ENCODE measurements at regions not wholly inside any gene's neighbourhood (a gene's known extent, or its start where the extent isn't known, plus 50 kb on each side); places are given as distances from the start of the nearest gene placed in this dataset.

DNA sequence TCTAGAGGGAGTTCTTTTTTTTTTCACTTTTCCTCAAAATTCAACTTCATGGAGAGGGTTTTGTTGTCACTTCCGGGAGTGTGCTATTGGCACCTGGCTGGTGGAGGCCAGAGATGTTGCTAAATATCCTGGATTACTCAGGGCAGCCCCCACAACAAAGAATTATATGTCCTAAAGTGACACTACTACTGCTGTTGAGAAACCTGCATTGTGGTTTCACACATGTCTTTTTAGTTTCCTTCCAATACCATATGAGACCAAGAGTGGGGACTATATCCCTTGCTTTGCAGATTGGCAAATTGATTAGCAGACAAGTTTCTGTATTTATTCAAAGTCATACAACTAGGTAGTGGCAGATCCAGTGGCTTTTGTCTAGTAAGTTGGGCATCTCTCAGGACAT lies 826.8 kb downstream of the TRIB2 start:
- DNase-seq: no peak

DNA sequence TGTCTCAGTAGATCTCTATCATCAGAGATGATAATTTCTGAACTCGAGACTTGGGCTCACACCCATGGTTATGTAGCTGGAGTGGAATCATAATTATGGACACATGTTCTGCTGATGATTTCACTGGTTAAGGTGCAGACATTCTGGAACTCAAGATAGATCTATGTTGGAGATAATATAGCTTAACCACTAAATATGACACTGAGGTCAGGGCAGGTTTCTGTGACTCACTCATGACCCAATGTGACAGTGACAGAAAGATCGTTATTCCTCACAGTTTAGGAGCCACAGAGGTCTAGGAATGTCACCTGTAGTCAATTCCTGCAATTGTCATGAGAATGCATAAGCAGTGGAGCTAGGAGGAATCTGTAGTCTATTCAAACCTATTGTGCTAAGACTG lies 828.6 kb downstream of the TRIB2 start:
- DNase-seq: no peak

DNA sequence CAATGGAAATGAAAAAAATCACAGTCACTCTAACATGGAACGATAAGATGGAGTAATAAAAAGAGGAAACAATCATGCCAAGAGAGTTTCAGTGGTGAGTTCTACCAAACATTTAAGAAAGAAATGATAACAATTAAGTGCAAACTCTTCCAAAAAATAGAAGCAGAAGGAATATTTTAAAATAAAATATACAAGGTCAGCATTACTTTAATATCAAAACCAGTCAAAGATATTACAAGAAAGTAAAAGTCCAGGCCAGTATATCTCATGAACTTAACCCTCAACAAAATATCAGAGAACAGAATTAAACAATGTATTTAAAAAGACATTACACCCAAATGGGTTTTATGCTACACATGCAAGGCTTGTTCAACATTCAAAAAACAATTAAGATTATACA lies 829.4 kb downstream of the TRIB2 start:
- DNase-seq: no peak

DNA sequence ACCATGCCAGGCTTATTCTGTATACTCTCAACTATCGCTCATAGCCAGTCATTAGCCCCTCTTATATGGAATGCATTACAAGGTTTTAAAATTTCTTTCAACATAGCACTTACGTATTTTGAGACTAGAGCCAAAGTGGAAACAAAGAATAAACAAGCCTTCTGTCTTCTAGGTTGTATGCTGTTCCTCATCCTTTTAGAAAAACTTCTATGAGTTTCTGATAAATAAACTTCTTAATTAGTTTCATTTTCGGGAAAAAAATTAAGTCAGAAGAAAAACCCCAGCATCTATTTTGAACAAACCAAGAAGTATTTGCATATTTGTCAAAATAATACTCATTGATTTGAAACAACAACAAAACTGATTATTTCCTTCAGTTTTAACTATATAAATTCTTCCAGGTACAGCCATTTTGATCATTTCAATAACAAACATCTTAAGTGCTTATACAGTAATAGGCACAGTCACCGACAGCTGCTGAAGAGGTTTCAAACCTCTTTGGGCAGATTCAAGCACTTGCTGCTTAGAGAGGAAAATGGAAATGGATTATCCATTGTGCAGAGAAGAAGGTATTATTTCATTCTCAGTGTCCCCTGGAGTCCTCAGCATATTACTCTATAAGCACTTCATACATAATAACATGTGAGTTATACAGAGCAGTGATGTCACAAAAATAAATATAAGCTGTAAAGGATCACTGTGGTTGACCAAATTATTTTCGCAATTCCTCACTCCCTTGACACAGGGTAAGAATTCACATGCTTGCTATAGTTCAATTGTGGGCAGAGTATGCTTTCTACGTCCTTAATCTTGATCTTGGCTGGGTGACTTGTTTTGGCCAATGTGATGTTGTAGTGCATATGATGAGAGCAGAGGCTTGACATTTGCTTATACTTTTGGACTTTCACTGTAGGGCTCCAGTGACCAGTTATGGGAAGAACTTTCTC lies 833.8 kb downstream of the TRIB2 start:
- DNase-seq: no peak

DNA sequence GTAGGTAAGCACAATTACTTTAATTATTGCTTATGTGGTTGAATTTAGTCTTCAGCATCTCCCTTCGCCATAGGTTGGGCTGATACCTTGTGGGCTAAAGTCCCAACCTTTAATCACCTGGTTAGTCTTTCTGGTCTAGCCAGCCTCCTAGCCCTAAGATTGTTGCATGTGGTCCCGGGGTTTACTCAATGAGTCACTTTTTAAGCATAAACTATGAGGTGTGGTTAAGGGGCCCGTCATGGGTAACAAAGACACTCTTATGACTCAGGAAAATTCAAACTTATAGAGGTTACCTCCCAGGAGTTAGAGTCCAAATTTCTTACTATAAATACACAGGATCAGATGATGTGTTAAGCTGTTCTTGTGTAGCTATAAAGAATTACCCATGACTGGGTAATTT lies 841.6 kb downstream of the TRIB2 start:
- DNase-seq: no peak

DNA sequence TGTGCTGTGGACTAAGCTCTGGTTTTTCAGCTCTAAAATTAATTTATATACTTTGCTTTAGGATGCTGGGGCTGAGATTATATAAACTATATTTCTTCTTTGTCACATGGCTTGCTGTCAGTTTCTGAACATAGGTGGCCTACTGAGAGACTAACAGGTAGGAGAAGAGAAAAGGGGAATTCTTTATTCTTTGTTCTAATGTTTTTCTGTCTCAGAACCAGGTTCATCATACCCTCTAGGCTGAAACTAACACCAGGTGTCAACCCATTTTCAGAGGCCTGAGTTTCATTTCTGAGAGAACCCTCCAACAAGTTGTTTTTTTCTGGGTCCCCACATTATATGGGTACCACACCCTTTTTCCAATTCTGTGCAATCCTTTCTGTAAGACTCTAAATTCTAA lies 843.6 kb downstream of the TRIB2 start:
- DNase-seq: no peak

DNA sequence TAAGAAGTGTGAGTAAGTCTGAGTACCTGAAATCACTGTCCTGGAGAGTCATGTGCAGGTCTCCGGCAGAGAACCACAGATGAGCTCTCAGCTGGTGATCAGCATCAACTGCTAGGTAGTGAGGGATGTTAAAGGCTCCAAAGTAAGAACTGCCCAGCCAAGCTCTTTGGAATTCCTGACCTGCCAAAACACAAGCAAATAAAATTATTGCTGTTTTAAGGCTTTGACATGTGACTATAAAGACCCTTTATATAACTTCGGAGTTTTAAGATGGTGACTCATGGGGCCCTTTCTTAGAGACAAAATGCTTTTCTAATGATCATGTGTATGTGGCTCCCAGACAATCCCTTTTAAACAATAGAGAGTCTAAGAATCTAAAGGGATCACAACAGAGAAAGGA lies 855.7 kb downstream of the TRIB2 start:
- no peak for DNase-seq

DNA sequence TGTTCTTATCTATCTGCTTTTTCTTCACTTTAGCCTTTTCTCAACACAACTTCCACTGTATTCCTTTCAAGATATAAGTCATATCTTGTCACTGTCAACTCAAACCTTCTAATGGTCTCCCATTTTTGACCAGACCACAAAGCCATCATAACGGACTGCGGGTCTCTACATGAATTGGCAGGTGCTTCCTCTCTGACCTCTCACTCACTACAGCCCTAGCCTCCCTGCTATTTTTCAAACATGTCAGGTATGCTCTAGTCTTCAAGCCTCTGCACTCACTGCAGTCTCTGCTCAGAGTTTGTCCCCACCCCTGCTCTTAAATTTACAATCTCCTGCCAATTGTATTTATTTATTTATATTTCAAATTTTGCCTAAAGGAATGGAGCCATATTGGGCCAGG lies 858.1 kb downstream of the TRIB2 start:
- DNase-seq: no peak

DNA sequence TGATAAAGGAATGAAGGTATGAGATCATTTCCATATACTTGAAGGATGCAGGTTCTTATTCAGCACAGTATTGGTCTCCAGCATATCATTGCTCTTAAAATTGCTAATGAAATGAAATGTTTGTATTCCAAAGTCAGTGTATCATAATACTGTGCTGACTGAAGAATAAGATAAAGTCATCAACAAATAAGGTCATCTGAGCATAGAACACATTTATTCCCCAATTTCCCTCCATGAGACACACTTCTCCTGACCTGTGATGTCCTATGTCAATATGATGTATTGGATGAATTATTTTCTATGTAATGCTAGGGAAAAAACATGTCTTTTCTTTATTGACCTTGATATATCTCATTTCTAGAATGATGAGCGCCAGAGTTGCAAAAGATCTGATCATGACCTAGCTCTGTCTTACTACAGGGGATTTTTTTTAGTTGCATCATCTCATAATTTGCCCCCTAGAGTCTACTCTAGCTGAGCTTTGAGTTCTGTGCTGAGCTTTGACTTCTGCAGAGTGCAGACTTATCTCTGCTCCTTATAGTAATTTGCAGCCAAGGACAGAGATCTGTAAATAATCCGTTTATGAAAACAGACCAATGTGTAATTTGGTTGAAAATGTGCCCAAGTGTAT lies 859.8 kb downstream of the TRIB2 start:
- DNase-seq: no peak

DNA sequence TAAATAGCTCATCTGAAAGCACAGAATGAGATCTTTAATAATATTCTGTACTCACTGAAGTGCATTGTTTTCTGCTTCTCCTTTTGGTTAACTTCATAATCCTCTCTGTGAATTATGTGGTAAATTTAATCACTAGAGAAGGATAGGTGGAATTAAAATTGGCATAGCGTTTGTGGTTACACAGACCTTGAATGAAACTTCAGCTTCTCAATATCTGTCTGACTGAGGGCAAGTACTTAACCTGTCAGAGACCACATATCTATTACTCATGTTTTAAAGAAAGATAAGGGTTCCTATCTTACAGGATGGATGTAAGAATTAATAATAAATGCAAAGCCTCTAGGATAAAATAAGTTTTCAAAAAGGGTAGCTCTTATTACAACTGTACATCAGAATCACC lies 861.8 kb downstream of the TRIB2 start:
- DNase-seq: no peak

DNA sequence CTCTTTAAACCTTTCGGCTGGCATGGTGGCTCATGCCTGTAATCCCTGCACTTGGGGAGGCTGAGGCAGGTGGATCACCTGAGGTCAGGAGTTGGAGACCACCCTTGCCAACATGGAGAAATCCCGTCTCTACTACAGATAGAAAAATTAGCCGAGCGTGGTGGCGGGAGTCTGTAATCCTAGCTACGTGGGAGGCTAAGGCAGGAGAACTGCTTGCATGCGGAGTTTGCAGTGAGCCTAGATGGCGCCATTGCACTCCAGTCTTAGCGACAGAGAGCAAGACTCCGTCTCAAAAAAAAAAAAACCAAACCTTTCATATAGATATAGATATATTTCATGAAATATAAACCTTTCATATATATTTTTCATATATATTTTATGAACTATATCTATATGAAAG lies 864.7 kb downstream of the TRIB2 start:
- DNase-seq: peak; percentile 26

DNA sequence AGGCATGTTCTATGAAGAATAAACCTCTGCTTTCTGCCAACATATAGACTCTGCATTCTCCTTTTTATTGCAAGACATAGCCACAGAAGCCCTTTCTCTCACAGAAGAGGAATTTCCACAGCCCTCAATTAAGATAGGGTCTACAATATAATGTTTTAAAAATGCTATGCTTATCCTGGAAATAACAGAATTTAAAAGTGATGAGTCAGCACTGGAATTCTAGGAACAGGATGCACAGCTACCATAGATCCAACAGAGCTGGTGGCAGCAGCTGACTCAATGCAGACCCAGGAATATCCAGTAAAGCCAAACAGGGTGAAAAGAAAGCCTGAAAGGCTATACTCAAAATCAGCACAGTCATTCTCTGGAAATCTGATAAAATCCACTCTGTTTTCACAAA lies 866.9 kb downstream of the TRIB2 start:
- no peak for DNase-seq

DNA sequence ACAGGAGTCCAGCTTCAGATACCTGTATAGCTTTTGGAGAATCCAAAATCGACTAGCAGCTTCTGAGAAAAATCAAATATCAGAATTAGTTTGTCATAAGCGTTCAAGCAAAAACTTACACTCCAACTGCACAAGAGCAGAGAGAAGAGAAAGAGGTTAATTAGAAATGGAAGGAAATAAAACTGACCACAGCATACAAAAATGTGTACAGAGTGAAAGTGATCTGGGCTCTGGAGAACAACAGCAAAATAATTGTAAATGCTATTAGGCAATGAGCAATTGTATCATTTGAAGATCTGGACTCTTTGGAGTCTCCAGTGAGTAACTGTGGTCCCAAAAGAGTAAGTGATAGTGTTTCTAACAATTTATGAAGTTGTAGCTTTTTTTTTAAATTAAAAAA lies 867.3 kb downstream of the TRIB2 start:
- no peak for DNase-seq

DNA sequence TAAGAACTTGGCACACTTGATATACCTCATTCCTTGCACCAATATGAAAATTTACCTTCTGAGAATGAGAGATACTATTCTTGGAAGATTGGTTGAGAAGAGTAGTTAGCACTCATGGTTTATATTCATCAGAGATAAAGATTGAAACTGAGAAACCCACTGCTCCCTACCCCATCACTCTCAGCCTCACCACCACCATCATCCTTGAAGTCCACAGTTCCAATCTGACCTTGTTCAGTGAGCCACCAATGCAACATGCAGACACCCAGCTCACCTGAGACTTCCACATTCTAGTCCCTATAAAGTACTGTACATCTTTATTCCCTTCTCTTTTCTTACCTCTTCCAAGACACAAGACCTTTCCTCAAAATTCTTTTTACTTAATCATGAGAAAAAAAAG lies 869.0 kb downstream of the TRIB2 start:
- DNase-seq: no peak

DNA sequence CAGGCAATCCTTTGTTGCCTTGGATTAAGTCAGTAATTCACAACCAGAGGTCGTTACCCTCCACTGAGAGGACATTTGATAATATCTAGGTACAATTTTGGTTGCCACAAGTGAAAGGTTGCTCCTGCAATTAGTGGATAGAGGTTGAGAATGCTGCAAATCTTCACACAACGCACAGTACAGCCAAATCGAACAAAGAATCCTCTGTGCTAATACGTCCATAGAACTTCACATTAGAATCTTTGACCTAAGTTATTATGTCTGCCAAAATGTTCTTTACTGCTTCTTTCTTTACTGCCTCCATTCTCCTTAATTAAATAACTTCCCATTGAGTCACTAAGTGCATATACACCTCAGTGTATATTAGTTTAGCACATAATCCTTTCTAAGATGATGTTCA lies 879.5 kb downstream of the TRIB2 start:
- DNase-seq: no peak

DNA sequence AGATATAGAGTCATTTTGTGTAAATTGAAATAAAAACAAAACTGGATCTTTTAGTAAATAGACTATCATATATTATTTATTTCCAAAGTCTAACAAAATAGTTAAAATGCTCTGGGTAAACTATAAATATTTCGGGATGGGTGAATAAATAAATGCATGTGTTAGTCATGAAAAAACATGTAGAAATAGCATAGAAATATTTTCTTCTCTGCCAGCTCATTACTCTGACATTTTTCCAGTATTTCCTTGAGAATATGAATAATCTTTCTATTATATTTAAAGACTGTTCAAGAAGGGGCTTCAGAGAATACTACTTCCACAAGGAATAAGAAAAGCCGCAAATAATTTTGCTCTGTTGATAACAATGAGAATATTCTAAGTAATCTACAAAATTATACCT lies 880.4 kb downstream of the TRIB2 start:
- no peak for DNase-seq

DNA sequence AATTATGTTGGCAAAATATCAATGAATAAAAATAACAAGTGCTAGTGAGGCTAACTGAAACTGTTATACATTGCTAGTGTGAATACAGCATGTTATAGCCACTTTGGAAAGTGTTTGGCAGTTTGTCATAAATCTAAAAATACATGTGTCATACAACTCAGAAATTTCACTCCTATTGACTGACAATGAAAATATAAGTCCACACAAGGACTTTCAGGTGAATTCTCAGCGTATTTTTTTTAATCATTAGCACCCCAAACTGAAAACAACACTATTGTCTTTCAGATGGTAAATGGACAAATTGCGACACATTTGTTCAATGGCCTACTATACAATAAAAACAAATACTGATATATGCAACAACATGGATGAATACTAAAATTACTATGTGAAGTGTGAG lies 884.8 kb downstream of the TRIB2 start:
- no peak for DNase-seq

DNA sequence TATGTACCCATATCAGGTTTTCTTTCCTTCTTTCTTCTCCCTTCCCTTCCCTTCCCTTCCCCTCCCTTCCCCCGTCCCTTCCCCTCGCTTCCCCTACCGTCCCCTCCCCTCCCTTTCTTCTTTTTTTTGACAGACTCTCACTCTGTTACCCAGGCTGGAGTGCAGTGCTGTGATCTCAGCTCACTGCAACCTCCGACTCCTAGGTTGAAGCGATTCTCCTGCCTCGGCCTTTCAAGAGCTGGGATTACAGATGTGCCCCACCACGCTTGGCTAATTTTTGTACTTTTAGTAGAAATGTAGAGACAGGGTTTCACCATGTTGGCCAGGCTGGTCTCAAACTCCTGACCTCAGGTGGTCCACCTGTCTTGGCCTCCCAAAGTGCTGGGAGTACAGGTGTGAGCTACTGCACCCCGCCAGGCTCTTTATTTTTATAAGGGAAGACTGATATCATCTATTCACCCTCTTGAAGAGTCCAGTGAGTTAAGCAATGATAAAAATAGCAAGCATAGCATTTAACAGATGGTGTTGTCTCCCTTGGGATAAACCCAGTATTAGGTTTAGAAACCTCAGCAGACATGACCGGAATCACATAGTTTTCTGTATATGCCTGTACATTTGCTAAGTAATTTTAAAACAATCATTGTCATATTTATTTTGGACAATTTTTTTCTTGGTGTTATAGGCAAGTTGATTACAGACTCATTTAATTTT lies 888.4 kb downstream of the TRIB2 start:
- peak; percentile 88 for DNase-seq

DNA sequence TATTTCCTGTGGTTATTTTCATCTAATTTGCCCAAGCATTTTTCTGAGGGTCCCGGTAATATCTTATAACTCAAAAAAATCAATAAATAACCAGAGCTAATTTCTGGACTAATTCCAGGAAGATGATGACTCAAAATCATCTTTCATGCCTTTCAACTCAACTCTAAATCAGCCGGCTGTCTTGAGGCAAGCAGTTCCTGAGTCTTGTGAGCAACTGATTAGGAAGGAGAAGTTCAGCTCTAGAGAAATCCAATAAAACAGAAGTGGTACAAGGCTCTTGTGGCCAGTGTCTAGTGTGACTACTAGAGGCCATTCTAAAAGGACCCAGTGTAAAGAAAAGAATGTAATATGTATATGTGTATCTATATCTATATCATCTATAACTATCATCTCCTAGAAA lies 890.4 kb downstream of the TRIB2 start:
- no peak for DNase-seq

DNA sequence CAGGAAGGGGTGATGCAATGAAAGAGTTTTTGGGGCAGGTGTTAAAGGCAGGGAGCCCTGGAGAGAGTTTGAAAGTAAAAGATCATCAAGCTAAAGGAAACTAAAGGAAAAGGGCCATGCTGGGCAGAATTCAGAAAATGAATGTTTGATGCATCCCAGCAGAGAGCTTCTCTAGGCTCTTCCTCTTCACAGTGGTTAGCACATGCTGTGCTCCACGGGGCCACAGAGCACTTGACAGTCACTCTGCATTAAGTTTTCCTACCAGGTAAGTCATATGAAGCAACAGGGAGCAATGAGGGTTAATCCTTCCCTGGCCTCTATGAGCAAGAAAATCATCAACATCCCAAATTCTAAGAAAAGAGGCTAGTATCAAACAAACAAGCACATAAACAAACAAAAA lies 895.2 kb downstream of the TRIB2 start:
- no peak for DNase-seq

DNA sequence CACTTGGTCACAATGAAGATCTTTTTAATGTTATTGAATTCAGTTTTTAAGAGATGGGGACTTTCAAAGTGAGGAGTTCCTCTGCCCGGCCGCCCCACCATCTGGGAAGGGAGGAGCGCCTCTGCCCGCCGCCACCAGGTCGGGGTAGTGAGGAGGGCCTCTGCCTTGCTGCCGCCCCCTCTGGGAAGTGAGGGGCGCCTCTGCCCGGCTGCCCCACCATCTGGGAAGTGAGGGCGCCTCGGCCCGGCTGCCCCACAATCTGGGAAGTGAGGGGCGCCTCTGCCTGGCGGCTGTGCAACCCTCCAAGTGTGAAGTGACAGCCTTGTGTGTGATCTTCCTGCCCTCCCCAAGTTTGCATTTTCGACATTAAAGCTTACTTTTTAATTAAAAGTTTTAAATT lies 899.3 kb downstream of the TRIB2 start:
- DNase-seq: no peak

DNA sequence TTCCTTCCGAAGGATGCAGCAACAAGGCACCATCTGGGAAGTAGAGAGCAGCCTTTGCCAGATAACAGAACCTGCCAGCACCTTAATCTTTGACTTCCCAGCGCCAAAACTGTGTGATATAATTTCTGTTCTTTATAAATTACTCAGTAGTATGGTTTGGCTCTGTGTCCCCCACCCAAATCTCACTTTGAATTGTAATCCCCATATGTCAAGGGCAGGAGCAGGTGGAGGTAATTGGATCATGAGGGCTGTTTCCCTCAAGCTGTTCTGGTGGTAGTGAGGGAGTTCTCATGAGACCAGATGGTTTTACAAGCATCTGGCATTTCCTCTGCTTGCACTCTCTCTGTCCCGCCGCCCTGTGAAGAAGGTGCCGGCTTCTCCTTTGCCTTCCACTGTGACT lies 899.9 kb downstream of the TRIB2 start:
- DNase-seq: peak; percentile 92

DNA sequence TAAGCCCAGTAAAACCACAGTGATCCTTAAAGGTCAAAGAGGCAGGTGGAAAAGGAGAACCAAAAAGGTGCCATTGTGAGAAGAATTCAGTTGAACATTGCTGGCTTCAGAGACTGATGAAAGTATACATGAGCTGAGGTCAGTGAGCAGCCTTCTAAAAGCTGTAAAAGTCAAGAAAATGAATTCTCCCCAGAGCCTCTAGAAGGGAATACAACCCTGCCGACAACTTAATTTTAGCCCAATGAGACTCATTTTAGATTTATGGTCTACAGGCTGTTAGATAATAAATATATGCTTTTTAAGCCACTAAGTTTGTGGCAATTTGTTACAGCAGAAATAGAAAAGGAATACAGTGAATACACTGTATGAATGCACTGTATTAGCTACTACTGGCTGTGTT lies 911.4 kb downstream of the TRIB2 start:
- no peak for DNase-seq

DNA sequence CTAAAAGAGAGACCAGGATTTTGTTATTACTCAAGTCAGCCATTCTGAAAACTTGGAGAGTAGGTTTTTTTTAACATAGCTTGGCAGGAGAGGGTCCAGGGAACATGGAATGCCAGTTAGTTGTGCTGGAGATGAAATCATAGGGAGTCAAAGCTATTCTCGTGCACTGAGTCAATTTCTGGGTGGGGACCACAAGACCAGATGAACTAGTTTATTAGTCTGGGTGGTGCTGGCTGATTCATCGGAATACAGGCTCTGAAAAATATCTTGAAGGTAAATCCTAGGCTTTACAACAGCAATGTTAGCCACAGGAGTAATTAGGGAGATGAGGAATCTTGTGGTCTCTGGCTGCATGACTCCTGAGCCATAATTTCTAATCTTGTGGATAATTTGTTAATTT lies 921.4 kb downstream of the TRIB2 start:
- no peak for DNase-seq
